AG04450 (cell line): ENCODE measurements at regions not wholly inside any gene's neighbourhood (a gene's known extent, or its start where the extent isn't known, plus 50 kb on each side); places are given as distances from the start of the nearest gene placed in this dataset.

ENCODE experiments used
- CTCF ChIA-PET: fragments of 300-600, 350-600 bp; formaldehyde crosslinking; extraction: SDS; loops from one replicate; lab custom pipeline; 2022; ENCODE audit warnings: antibody characterized with exemption, inconsistent platforms; lab: Charles Lee
- POLR2A ChIA-PET: fragments of 350-600 bp; formaldehyde crosslinking; extraction: SDS; loops from one replicate; lab custom pipeline; 2021; ENCODE audit warnings: antibody characterized with exemption, inconsistent platforms; lab: Yijun Ruan, JAX
- DNase-seq: peaks from one replicate; pipeline ENCODE4 v3.0.0-alpha.2; 2011; ENCODE audit warnings: low read depth, low spot score
- H3K27ac ChIP-seq: one replicate; pipeline ENCODE4 v1.5.1; 2012; ENCODE audit warnings: low read depth, low read length, control low read depth
- H3K27me3 ChIP-seq: one replicate; pipeline ENCODE4 v1.6.0; 2012; ENCODE audit warnings: low read length; ENCODE audit not compliant: control insufficient read depth, insufficient read depth
- H3K4me3 ChIP-seq: 2 replicates; pipeline ENCODE4 v1.5.1; 2011; ENCODE audit warnings: mild to moderate bottlenecking, low read depth, low read length, control low read depth
- H3K9me3 ChIP-seq: 2 replicates; pipeline ENCODE4 v1.5.1; 2012; ENCODE audit warnings: low read length; ENCODE audit not compliant: control insufficient read depth, insufficient read depth
- TF ChIP-seq, protein P1 (sequence below): IDR thresholded peaks from 2 replicates; pipeline ENCODE4 v1.5.1; 2011; ENCODE audit warnings: low read depth, low read length, control low read depth, inconsistent platforms

DNA sequence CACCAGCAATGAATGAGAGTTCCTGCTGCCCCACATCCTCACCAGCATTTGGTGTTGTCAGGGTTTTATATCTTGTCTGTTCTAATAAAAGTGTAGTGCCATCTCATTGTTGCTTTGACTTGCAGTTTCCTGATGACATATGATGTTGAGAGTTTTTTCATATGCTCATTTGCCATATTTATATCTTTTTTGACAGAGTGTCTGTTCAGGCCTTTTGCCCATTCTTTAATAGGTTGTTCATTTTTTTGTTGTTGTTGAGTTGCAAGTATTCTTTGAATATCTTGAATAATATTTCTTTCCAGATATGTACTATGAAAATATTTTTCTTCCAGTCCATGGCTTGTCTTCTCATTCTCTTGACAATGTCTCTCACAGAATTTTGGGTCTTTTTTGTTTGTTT, 111.7 kb upstream of the KCNJ15 start:
- CTCF ChIA-PET, result no interaction called here
- Histone ChIP-seq H3K9me3 (no peaks in the 10 kb centered on the region), H3K4me3 (no peak overlapping the region), H3K27ac (no peak overlapping the region), H3K27me3 (peaks cover 4% of the 10 kb centered on the region)
- POLR2A ChIA-PET, result no interaction called here
- DNase-seq, result no peak
- TF ChIP-seq, protein P1, sequence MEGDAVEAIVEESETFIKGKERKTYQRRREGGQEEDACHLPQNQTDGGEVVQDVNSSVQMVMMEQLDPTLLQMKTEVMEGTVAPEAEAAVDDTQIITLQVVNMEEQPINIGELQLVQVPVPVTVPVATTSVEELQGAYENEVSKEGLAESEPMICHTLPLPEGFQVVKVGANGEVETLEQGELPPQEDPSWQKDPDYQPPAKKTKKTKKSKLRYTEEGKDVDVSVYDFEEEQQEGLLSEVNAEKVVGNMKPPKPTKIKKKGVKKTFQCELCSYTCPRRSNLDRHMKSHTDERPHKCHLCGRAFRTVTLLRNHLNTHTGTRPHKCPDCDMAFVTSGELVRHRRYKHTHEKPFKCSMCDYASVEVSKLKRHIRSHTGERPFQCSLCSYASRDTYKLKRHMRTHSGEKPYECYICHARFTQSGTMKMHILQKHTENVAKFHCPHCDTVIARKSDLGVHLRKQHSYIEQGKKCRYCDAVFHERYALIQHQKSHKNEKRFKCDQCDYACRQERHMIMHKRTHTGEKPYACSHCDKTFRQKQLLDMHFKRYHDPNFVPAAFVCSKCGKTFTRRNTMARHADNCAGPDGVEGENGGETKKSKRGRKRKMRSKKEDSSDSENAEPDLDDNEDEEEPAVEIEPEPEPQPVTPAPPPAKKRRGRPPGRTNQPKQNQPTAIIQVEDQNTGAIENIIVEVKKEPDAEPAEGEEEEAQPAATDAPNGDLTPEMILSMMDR, result no peak

DNA sequence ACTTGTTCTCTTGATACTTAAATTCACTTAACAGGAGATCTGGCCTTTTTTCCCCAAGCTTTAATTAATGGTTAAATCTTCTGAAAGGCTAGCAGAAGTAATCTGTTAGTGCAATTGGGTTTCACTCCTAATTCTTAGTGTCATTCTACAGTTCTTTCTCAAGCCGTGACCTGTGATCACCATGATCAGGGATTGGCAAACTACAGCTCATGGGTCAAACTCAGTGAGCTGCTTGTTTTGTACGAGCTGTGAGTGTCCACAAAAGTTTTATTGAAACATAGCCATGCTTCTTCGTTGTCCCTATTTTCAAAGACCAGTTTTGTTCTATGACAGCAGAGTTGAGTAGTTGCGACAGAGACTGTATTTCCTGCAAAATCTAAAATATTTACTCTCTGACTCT, 109.4 kb upstream of the KCNJ15 start:
- H3K4me3 ChIP-seq, result no peak overlapping the region
- POLR2A ChIA-PET, result no interaction called here

DNA sequence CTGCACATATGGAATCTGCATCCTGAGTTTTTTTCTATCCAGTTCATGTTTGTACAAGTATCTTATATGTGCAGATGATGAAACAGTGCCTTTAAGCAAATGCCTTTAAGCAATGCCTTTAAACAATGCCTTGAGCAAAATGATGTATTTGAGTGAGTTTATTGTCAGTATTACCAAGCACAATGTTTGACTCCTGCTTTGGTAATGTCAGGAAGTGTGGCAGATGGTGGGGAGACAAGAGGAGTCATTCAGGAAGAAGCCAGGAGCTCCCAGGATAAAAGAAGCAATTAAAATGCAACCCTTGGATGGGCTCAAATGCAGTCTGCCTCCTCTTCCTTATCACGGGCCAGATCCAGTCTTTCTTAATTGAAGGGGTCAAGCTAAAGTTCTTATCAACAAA, 108.7 kb upstream of the KCNJ15 start:
- ChIA-PET CTCF (interaction anchor here (1.5 to 1.7 kb wide), 2 partner anchors 10 to 12 kb away, joined by 4 to 6 read pairs; no protein-coding TSS in a partner anchor), POLR2A (no interaction called here)
- peaks cover 8% of the 10 kb centered on the region for H3K27me3 ChIP-seq
- TF ChIP-seq, protein P1, result no peak
- H3K4me3 ChIP-seq, result no peak overlapping the region
- no peaks in the 10 kb centered on the region for H3K9me3 ChIP-seq
- H3K27ac ChIP-seq, result no peak overlapping the region
- no peak for DNase-seq

More for the DNA sequence above, 109.4 kb upstream of the KCNJ15 start:
- Histone ChIP-seq H3K9me3 (no peaks in the 10 kb centered on the region), H3K27ac (no peak overlapping the region), H3K27me3 (peaks cover 8% of the 10 kb centered on the region)
- no peak for DNase-seq
- CTCF ChIA-PET, result interaction anchor here (0.7 to 1.0 kb wide), 2 partner anchors 205 to 436 kb away, joined by 3 read pairs; no protein-coding TSS in a partner anchor
- TF ChIP-seq, protein P1, result no peak

DNA sequence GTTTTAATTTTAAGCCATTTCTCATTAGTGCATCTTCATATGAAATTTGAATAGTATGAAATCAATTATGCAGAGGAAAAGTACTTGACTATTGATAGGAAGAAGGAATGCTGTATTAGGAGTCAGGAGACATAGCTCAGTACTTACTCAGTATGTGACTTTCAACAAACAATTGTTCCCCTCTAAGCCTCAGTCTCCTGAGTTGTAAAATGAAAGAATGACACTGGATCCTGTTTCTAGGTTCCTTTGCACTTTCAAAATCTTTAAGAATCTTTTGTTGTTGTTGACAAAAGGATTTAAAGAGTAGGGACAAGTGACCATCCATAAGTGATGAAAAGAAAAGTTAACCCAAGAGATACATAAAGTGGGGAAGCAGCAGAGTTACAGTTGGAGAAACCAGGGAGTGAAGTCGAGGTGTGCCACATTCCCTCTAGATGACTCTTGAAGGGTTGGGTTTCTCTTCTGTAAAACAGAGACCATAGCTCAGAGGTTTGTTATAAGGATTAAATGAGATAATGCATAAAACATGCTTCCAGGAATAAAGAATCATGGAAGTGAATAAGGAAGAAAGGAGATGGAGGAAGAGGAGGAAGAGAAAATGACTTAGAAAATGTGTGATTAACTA, 105.7 kb upstream of the KCNJ15 start:
- CTCF ChIA-PET, result interaction anchor here (0.7 to 1.6 kb wide), 4 partner anchors 8 to 451 kb away, joined by 5 to 6 read pairs (median 5); no protein-coding TSS in a partner anchor
- no peak for DNase-seq
- Histone ChIP-seq H3K4me3 (no peak overlapping the region), H3K9me3 (no peaks in the 10 kb centered on the region), H3K27ac (no peak overlapping the region), H3K27me3 (peaks cover 8% of the 10 kb centered on the region)
- TF ChIP-seq, protein P1, result no peak
- POLR2A ChIA-PET, result no interaction called here

DNA sequence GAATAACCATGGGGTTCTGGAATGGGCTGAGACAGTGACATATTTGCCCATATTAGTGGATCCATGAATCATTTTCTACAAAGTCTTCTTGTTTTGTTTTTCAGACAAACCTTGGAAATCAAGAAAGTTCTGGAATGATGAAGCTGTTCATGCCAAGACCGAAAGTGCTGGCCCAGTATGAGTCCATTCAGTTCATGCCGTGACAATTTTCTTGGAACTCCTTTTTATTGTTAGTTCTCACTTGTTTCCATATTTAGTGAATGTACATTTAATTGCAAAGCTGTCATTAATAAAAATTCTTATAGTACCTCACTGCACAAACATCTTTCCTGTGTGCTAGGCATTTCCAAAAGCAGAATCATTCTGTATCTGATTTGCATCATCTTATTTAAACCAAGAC, 100.6 kb upstream of the KCNJ15 start:
- H3K4me3 ChIP-seq, result no peak overlapping the region
- ChIA-PET CTCF (interaction anchor here (1.4 to 7.6 kb wide), 5 partner anchors 62 to 444 kb away, joined by 3 to 123 read pairs (median 30); no protein-coding TSS in a partner anchor), POLR2A (no interaction called here)
- H3K27me3 ChIP-seq, result peaks cover 11% of the 10 kb centered on the region
- no peaks in the 10 kb centered on the region for H3K9me3 ChIP-seq
- no peak overlapping the region for H3K27ac ChIP-seq
- no peak for DNase-seq
- TF ChIP-seq, protein P1, result no peak
